SHP77 (cell line): ENCODE measurements at regions not wholly inside any gene's neighbourhood (a gene's known extent, or its start where the extent isn't known, plus 50 kb on each side); places are given as distances from the start of the nearest gene placed in this dataset.
"Not testable (repeated sequence)": the region's sequence is repeated elsewhere in the genome, so short reads cannot be mapped to it uniquely, and the experiment has no call there.

ENCODE experiments used
- DNase-seq, 2 experiments: peaks; one replicate each; lab custom pipeline; 2025; lab: John Stamatoyannopoulos, UW

GRCh38 chr6:99802396-99803031 lies 191.5 kb downstream of the MCHR2 start:
- no peak for DNase-seq

GRCh38 chr6:99808992-99809391 lies 185.0 kb downstream of the MCHR2 start:
- DNase-seq = no peak

GRCh38 chr6:99810295-99810694 lies 183.7 kb downstream of the MCHR2 start:
- no peak for DNase-seq

GRCh38 chr6:99810942-99811620 lies 182.9 kb downstream of the MCHR2 start:
- no peak for DNase-seq

GRCh38 chr6:99811636-99812035 lies 182.4 kb downstream of the MCHR2 start:
- no peak for DNase-seq

- DNase-seq = no peak
Measured at GRCh38 chr6:99813565-99813964, 180.5 kb downstream of the MCHR2 start.

- DNase-seq = no peak
Measured at GRCh38 chr6:99814230-99814928, 179.6 kb downstream of the MCHR2 start.

- no peak for DNase-seq
Measured at GRCh38 chr6:99816795-99817194, 177.2 kb downstream of the MCHR2 start.

GRCh38 chr6:99818161-99818560 lies 175.9 kb downstream of the MCHR2 start:
- no peak for DNase-seq

- no peak for DNase-seq
Measured at GRCh38 chr6:99819853-99820252, 174.2 kb downstream of the MCHR2 start.

- peak in 1 of 2 experiments; percentile 18 for DNase-seq
Measured at GRCh38 chr6:99821164-99821563, 172.9 kb downstream of the MCHR2 start.

GRCh38 chr6:99822741-99823512 lies 171.1 kb downstream of the MCHR2 start:
- DNase-seq = peak; percentile 23 to 52

GRCh38 chr6:99823513-99824235 lies 170.3 kb downstream of the MCHR2 start:
- not testable (repeated sequence) for DNase-seq

- DNase-seq = no peak
Measured at GRCh38 chr6:99833034-99833433, 161.0 kb downstream of the MCHR2 start.

- no peak for DNase-seq
Measured at GRCh38 chr6:99836471-99836870, 157.6 kb downstream of the MCHR2 start.

GRCh38 chr6:99838607-99839006 lies 155.4 kb downstream of the MCHR2 start:
- DNase-seq = no peak

GRCh38 chr6:99841297-99841696 lies 152.7 kb downstream of the MCHR2 start:
- no peak for DNase-seq

GRCh38 chr6:99846006-99846405 lies 148.0 kb downstream of the MCHR2 start:
- DNase-seq = no peak

GRCh38 chr6:99850841-99851240 lies 143.2 kb downstream of the MCHR2 start:
- DNase-seq = no peak

GRCh38 chr6:99852031-99852430 lies 142.0 kb downstream of the MCHR2 start:
- no peak for DNase-seq

- no peak for DNase-seq
Measured at GRCh38 chr6:99867026-99867425, 127.0 kb downstream of the MCHR2 start.
